HG02870 (cell line): ENCODE measurements at regions not wholly inside any gene's neighbourhood (a gene's known extent, or its start where the extent isn't known, plus 50 kb on each side); places are given as distances from the start of the nearest gene placed in this dataset.
"Not testable (repeated sequence)": the region's sequence is repeated elsewhere in the genome, so short reads cannot be mapped to it uniquely, and the experiment has no call there.

Experiments
- ATAC-seq: cut with Tn5 transposase; IDR thresholded peaks from one replicate; pipeline ENCODE4 v1.9.1; 2021; ENCODE audit warnings: mild to moderate bottlenecking, moderate library complexity; ENCODE audit not compliant: unreplicated experiment

DNA sequence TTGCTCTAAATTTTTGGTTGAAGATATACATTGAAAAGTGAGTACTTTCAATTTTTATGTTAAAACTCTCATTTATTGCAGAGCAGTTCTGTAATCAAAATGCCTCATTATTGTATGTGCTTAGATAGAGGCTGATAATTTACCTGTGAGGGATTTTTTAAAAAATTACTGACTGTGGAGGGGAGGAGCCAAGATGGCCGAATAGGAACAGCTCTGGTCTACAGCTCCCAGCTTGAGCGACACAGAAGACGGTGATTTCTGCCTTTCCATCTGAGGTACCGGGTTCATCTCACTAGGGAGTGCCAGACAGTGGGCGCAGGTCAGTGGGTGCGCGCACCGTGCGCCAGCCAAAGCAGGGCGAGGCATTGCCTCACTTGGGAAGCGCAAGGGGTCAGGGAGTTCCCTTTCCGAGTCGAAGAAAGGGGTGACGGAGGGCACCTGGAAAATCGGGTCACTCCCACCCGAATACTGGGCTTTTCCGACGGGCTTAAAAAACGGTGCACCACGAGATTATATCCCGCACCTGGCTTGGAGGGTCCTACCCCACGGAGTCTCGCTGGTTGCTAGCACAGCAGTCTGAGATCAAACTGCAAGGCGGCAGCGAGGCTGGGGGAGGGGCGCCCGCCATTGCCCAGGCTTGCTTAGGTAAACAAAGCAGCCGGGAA lies 89.4 kb downstream of the DDX11 start:
- not testable (repeated sequence) for ATAC-seq

DNA sequence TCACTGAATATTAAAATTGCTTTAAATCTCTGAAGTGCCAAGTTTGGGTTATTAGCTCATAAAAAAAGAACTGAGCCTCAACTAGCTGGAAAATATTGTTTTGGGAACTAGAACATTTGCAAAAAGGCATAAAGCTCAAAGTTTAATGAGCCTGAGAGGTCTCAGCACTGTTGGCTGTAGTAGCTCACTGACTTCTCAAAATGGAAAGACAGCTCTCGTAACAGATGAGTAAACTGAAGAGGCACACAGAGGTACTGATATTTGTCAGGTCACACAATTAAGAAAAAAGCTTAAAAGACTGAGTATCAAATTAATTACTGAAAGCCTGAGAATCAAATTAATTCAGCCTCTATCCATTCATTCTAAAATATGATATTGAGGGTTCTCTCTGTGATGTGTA lies 100.6 kb downstream of the DDX11 start:
- ATAC-seq: not testable (repeated sequence)

DNA sequence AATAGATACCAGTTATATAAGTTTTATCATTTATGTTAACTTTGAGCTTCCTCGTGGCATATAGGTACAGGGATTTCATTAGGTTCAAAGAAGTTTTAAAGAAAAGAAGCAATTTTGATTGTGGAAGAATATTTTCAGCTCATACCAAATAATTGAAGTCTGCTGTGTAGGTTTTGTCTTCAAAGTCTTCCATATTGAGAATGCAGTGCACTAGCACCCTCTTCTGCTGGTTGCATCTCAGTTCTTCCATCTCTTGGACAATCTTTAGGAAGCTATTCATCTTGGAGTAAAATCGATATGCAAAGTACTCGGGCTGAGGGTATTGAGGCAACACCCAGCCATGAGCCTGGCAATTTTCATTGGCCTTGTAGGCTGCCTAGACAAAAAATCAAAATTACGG lies 103.9 kb downstream of the DDX11 start:
- not testable (repeated sequence) for ATAC-seq

DNA sequence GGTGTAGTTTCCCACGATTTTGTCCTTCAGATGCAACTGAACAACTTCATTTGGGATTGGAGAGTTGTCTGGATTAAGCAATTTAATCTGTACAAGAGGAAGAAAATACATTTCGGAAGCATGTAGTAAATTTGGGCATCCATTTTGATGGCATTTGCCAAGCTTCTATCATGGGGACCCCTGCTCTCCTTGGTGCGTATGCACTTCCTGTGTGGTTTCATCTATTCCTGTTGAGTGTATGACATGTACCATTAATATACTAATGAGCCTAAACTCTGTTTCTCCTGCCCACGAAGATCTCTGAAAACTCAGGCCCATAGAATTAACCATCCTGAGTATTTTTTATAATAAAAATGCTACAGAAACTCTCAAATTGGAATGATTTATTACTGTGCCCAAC lies 105.2 kb downstream of the DDX11 start:
- ATAC-seq: not testable (repeated sequence)

GRCh38 chr12:31179627-31180237 lies 106.1 kb downstream of the DDX11 start:
- ATAC-seq: not testable (repeated sequence)

DNA sequence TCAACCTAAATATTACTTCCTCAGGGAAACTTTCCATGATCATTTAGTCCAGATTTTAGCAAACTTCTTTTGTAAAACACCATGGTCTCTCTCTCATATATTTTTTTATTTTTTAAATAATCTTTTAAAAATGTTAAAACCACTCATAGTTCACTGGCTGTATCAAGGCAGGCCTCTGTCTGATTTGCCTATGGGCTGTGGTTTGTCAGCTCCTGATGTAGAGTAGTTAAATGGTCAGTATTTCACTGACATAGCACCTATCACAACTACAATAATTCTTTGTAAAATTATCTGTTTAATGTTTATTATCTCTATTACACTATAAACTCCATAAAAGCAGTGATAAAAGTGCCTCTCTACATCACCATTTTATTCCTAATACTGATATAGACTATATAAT lies 108.9 kb downstream of the DDX11 start:
- ATAC-seq: peak; percentile 57

GRCh38 chr12:31183107-31183506 lies 109.4 kb downstream of the DDX11 start:
- not testable (repeated sequence) for ATAC-seq

- not testable (repeated sequence) for ATAC-seq
These were observed 110.2 kb downstream of the DDX11 start for GRCh38 chr12:31183899-31184298.

- ATAC-seq: not testable (repeated sequence)
These were observed 111.0 kb downstream of the DDX11 start for GRCh38 chr12:31184667-31185066.

DNA sequence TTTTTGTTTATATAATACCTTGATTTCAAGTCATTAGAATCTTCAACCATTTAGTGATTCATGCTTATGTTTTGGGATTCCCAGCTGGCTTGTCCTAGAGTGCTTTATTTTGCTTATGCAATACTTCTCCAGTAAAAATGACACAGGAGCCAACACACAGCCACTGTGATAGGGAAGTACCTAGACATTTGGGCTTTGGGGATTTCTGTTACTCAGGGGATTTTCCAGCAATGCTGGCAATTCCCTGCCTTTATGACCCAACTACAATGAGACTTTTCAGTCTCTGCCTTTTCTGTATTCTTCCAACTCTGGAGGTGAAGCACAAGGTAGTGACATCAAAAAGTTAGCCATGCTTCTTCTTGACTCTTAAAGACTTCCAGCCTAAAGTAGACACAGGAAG lies 119.0 kb downstream of the DDX11 start:
- ATAC-seq: peak; percentile 50

DNA sequence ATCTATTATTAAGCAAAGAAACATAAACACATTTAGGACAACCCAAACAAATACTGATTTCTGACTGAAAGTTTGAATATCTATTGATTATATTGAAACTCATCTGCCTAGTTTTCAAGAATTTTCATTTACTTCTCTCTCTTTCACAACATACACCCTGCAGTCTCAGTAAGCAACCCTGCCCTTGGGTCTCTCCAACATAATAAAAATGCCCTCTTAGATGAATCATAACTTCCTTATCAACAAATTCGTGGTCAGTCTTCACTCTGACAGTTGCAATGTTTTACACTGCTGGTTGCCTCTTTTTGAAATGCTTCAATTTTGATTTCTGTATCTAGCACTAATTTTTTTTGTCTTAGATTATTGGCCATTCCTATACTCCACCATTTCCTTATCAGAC lies 122.0 kb downstream of the DDX11 start:
- ATAC-seq: not testable (repeated sequence)

- ATAC-seq: not testable (repeated sequence)
These were observed 125.8 kb downstream of the DDX11 start for GRCh38 chr12:31199476-31199875.

DNA sequence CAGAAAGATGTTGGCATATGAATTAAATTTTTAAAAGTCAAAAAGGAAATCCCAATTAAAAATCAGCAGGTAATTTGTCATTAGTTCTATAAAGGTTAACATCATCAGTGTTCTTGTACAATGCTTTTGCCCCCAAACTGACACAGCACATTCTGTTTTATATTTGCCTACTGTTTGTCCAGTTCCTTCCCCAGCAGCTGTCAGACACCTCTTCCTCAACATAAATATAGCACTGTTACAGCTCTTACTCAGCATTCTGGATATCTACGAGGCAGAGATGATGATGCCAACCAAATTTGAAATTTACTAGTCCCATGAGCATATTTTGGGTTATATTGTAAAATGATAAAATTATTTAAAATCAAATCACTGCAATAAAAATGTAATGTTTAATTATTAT lies 124.6 kb downstream of the SINHCAF start:
- no peak for ATAC-seq

- no peak for ATAC-seq
These were observed 122.7 kb downstream of the SINHCAF start for GRCh38 chr12:31203261-31203660.

- peak; percentile 98 for ATAC-seq
These were observed 120.9 kb downstream of the SINHCAF start for GRCh38 chr12:31205054-31205453.

GRCh38 chr12:31206038-31206670 lies 119.8 kb downstream of the SINHCAF start:
- ATAC-seq: no peak

DNA sequence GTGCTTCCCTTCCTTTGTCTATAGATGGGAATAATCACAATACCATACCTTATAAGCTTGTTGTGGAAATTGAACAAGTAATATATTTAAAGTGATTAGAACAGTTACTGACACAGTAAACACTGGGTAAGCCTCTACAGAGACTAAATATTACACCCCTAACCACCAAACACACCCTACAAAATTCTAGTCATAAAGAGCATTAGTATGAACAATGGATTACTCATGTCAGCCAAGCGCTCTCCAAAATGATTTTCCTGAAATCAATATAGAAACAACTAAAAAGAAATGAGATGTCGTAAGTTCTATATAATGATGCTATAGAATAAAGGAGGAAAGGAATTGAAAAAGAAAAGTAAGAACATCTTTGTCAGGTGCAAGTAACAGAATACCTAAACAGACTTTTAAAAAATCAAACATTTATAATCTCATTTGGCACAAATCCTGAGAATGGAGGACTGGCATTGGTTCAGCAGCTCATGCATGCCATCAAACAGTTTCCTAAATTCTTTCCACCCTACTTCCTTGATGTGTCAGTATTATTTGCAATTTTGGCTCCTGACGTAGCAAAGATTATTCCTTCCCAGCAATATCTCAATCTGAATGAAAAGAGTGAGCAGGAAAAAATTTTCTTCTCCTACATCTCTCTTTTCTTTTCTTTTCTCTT lies 118.0 kb downstream of the SINHCAF start:
- ATAC-seq: no peak

DNA sequence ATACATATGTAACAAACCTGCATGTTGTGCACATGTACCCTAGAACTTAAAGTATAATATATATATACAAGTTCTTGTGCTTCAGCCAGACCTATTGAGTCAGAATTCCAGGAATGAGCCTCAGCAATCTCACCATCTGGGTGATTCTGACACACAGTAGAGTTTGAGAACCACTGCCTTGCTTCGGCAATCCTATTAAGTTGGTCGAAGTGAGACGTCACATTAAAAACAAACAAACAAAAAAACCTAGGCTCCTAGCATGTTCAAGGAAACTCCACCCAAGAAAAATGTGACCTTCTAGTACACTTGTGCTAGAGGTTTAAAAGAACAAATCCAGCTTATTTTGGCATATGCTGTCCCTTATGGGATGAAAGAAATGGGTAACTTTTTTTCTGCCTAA lies 115.8 kb downstream of the SINHCAF start:
- no peak for ATAC-seq

- no peak for ATAC-seq
These were observed 115.4 kb downstream of the SINHCAF start for GRCh38 chr12:31210541-31210940.

DNA sequence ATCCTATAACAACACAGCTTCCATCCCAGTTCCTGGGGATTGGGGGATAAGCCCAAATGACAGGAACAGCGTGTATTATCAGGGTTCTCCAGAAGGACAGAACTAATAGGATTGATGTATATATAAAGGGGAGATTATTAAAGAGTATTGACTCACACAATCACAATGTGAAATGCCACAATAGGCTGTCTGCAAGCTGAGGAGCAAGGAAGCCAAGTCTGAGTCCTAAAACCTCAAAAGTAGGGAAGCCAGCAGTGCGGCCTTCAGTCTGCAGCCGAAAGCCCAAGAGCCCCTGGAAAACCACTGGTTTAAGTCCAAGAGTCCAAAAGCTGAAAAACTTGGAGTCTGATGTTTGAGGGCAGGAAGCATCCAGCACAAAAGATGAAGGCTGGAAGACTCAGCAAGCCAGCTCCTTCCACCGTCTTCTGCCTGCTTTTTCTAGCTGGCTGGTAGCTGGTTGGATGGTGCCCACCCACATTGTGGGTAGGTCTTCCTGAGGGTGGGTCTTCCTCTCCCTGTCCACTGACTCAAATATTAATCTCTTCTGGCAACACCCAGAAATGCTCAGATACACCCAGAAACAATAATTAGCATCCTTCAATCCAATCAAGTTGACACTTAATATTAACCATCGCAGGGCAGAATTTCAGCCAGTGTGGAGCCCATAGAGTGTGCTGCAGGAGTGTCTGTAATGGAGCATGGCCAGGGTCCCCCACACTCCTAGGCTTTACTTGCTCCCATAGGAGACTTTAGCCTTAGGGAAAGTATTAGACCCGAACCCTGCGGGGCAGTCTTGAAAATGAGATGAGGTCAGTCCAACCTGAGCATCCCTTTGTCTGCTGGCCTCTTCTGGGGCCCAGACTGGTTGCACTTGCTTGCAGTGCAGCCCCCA lies 111.1 kb downstream of the SINHCAF start:
- no peak for ATAC-seq
